GM13977 (cell line): ENCODE measurements at regions not wholly inside any gene's neighbourhood (a gene's known extent, or its start where the extent isn't known, plus 50 kb on each side); places are given as distances from the start of the nearest gene placed in this dataset.

ENCODE experiments used
- DNase-seq: peaks from one replicate; pipeline ENCODE4 v3.0.0; 2012; ENCODE audit warnings: low spot score
- in situ Hi-C: fragments of 300-500 bp; cut with MboI; formaldehyde crosslinking; loops from one replicate; pipeline ENCODE4 v1.12.0; 2022; ENCODE audit warnings: low sequenced_read_pairs, low pct_unique_long_range_greater_than_20kb, mixed read lengths, inconsistent platforms; ENCODE audit not compliant: unreplicated experiment
- TF ChIP-seq, protein P1 (sequence below): IDR thresholded peaks from 2 replicates; pipeline ENCODE4 v1.5.1; 2012; ENCODE audit warnings: mild to moderate bottlenecking, control low read depth; ENCODE audit not compliant: insufficient read depth; ENCODE audit errors: extremely low read depth, missing control alignments

- in situ Hi-C loops = no loop called here
- TF ChIP-seq, protein P1, sequence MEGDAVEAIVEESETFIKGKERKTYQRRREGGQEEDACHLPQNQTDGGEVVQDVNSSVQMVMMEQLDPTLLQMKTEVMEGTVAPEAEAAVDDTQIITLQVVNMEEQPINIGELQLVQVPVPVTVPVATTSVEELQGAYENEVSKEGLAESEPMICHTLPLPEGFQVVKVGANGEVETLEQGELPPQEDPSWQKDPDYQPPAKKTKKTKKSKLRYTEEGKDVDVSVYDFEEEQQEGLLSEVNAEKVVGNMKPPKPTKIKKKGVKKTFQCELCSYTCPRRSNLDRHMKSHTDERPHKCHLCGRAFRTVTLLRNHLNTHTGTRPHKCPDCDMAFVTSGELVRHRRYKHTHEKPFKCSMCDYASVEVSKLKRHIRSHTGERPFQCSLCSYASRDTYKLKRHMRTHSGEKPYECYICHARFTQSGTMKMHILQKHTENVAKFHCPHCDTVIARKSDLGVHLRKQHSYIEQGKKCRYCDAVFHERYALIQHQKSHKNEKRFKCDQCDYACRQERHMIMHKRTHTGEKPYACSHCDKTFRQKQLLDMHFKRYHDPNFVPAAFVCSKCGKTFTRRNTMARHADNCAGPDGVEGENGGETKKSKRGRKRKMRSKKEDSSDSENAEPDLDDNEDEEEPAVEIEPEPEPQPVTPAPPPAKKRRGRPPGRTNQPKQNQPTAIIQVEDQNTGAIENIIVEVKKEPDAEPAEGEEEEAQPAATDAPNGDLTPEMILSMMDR = no peak
These were observed 251.8 kb upstream of the IRF2BP2 start for GRCh38 chr1:234861761-234862160.

DNA sequence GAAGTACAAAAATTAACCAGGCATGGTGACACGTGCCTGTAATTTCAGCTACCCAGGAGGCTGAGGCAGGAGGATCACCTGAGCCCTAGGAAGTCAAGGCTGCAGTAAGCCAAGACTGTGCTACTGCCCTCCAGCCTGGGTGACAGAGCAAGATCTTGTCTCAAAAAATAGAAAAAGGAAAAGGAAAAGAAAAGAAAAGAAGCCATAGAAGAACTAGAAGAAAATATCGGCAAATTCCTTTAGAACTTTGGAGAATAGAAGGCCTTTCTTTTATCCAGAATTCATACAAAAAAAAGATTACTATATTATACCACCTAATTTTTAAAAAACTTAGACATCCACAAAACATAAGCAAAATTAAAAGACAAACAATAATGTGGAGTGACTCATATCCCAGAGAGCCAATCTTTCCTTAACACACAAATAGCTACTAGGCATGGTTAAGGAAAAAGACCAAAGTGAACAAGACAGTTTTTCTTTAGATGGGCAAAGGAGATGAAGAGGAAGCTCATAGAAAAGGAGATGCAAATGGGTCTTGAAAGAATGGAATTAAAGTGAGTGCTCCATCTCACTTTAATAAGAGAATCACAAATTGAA lies 251.1 kb upstream of the IRF2BP2 start:
- TF ChIP-seq, protein P1 = no peak

More at GRCh38 chr1:234861761-234862160, 251.8 kb upstream of the IRF2BP2 start:
- DNase-seq = no peak

GRCh38 chr1:234858722-234859121 lies 248.7 kb upstream of the IRF2BP2 start:
- in situ Hi-C loops = no loop called here
- no peak for DNase-seq
- TF ChIP-seq, protein P1 = no peak

More for the DNA sequence above, 251.1 kb upstream of the IRF2BP2 start:
- no peak for DNase-seq
- in situ Hi-C loops = no loop called here

- TF ChIP-seq, protein P1 = no peak
- in situ Hi-C loops = no loop called here
- DNase-seq = no peak
These were observed 246.9 kb upstream of the IRF2BP2 start for GRCh38 chr1:234856845-234857245.

- in situ Hi-C loops = no loop called here
- no peak for DNase-seq
- TF ChIP-seq, protein P1 = no peak
These were observed 245.9 kb upstream of the IRF2BP2 start for GRCh38 chr1:234855851-234856250.

GRCh38 chr1:234854645-234855039 lies 244.7 kb upstream of the IRF2BP2 start:
- in situ Hi-C loops = no loop called here
- no peak for DNase-seq
- TF ChIP-seq, protein P1 = no peak
